ENCODE measurements at regions not wholly inside any gene's neighbourhood (a gene's known extent, or its start where the extent isn't known, plus 50 kb on each side); places are given as distances from the start of the nearest gene placed in this dataset.

- TF ChIP-seq ATF3 (IDR thresholded peaks at IDR 0.05; ENCODE audit: insufficient read depth, low read depth, low read length) = no peak
Measured at GRCh38 chr4:8700531-8700930, 108.0 kb downstream of the CPZ start (continued).

Data from H1 (cell line).